Small intestine (tissue), 7 donors: ENCODE measurements at regions not wholly inside any gene's neighbourhood (a gene's known extent, or its start where the extent isn't known, plus 50 kb on each side); places are given as distances from the start of the nearest gene placed in this dataset.

Experiments used
- DNase-seq, 2 donors: peaks; one replicate each; pipeline versions ENCODE4 v3.0.0 to v3.0.0-alpha.2; 2013
- FAIRE-seq: peaks from 2 replicates; lab custom pipeline; 2012; peaks lifted over from hg19 to GRCh38; lab: Jason Lieb, UNC
- H3K27ac ChIP-seq, 3 donors: one replicate each; pipeline ENCODE4 v1.5.1; 2013; ENCODE audit warnings: low read length in 2 of 3, mild to moderate bottlenecking in 2 of 3, control low read depth in 1 of 3, inconsistent platforms in 1 of 3, low read depth in 1 of 3, moderate library complexity in 1 of 3
- H3K27me3 ChIP-seq, 3 donors: one replicate each; pipeline ENCODE4 v1.6.1; 2013; ENCODE audit warnings: low read length in 3 of 3, inconsistent platforms in 1 of 3; ENCODE audit not compliant: control insufficient read depth in 3 of 3, insufficient read depth in 3 of 3
- H3K36me3 ChIP-seq, 3 donors: one replicate each; pipeline ENCODE4 v1.6.1; 2013; ENCODE audit warnings: low read length in 3 of 3, inconsistent platforms in 1 of 3, low read depth in 1 of 3, mild to moderate bottlenecking in 1 of 3, moderate library complexity in 1 of 3; ENCODE audit not compliant: control insufficient read depth in 3 of 3, insufficient read depth in 2 of 3
- H3K4me1 ChIP-seq, 3 donors: one replicate each; pipeline ENCODE4 v1.6.1; 2013; ENCODE audit warnings: low read length in 2 of 3, inconsistent platforms in 1 of 3, low read depth in 1 of 3, mild to moderate bottlenecking in 1 of 3, moderate library complexity in 1 of 3; ENCODE audit not compliant: control insufficient read depth in 3 of 3, insufficient read depth in 2 of 3
- H3K4me3 ChIP-seq, 3 donors: one replicate each; pipeline ENCODE4 v1.5.1; 2013; ENCODE audit warnings: low read length in 3 of 3, control low read depth in 1 of 3, inconsistent platforms in 1 of 3, low read depth in 1 of 3, mild to moderate bottlenecking in 1 of 3, moderate library complexity in 1 of 3
- H3K9me3 ChIP-seq, 2 donors: one replicate each; pipeline ENCODE4 v1.6.1; 2013; ENCODE audit warnings: low read depth in 1 of 2, low read length in 1 of 2; ENCODE audit not compliant: control insufficient read depth in 2 of 2, insufficient read depth in 1 of 2
- WGBS, 3 donors: extraction: QIAGEN DNeasy Blood & Tissue Kit; methylation state at CpG; one replicate each; pipeline ENCODE4 v1.1.7; 2013; 5-methylcytosine and 5-hydroxymethylcytosine counted together
- donor health status: healthy with polysubstance abuse.
- donor health status: control.
- donor health status: control.
- donor health status: Bipolar disorder and iron deficiency.
- donor health status: healthy.

GRCh38 chr10:129364949-129365348, 102.1 kb upstream of the MGMT start:
- H3K4me3 ChIP-seq = no peak overlapping the region
- H3K27ac ChIP-seq = no peak overlapping the region
- no peaks in the 10 kb centered on the region for H3K4me1 ChIP-seq
- DNase-seq (no peak), FAIRE-seq (no peak)
- no peaks in the 10 kb centered on the region for H3K36me3 ChIP-seq
- no peaks in the 10 kb centered on the region for H3K27me3 ChIP-seq
- WGBS, 3 donors = 69 to 82% (median 76%) methylated on average over 6 of the region's 6 CpGs
- no peaks in the 10 kb centered on the region for H3K9me3 ChIP-seq

GRCh38 chr10:129365767-129366402, 101.2 kb upstream of the MGMT start:
- Histone ChIP-seq H3K4me3 (no peak overlapping the region), H3K4me1 (no peaks in the 10 kb centered on the region), H3K27ac (no peak overlapping the region), H3K27me3 (no peaks in the 10 kb centered on the region), H3K36me3 (no peaks in the 10 kb centered on the region), H3K9me3 (no peaks in the 10 kb centered on the region)
- WGBS, 3 donors = 62 to 80% (median 69%) methylated on average over 6 of the region's 6 CpGs
- DNase-seq = no peak
- no peak for FAIRE-seq

DNA sequence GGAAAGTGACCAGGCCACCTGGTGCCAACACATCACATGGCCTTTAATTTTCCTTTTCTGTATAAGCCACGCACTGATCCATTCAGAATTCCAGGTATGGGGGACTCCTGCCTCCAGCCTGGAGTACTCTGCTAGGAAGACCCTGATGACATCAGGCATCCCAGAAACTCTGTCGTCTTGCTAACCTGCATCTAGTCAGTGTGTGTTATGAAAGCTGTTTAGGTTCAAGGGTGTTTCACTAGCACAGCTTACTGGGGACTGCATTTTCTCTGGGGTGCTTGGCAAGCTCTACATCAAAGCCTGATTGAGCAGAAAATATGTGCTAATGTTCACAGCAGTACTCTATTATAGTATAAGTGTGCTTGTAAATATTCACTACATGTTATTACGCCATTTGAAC, 100.6 kb upstream of the MGMT start:
- Histone ChIP-seq H3K27me3 (no peaks in the 10 kb centered on the region), H3K9me3 (no peaks in the 10 kb centered on the region), H3K27ac (no peak overlapping the region), H3K4me3 (no peak overlapping the region), H3K36me3 (no peaks in the 10 kb centered on the region), H3K4me1 (no peaks in the 10 kb centered on the region)
- WGBS, 3 donors = 84 to 92% (median 89%) methylated on average over 3 of the region's 3 CpGs
- FAIRE-seq (no peak), DNase-seq (no peak)

DNA sequence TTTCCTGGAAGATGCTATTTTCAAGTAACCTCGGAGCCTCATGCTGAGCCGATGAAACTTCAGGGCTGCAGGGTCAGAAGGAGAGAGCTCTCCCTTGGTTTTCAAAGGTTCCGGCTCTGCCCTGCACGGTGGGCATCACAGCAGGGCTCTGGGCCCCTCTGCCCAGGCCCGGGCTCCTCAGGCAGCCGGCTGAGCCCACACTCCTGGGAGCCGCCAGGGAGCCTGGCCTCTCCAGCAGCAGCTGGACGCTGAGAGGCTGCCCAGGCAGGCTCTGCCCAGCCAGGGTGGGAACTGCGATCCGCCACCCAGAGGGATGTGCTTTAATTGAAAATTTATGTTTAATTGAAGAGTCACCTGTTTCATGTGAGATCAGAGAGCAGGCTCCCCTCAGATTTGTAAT, 97.5 kb upstream of the MGMT start:
- Histone ChIP-seq H3K4me3 (no peak overlapping the region), H3K9me3 (no peaks in the 10 kb centered on the region), H3K4me1 (no peaks in the 10 kb centered on the region), H3K27me3 (peaks cover 0 to 2% (median 0%) of the 10 kb centered on the region in 3 donors), H3K36me3 (no peaks in the 10 kb centered on the region), H3K27ac (no peak overlapping the region)
- FAIRE-seq = no peak
- DNase-seq = no peak
- WGBS, 3 donors = 72 to 81% (median 73%) methylated on average over 10 of the region's 10 CpGs

DNA sequence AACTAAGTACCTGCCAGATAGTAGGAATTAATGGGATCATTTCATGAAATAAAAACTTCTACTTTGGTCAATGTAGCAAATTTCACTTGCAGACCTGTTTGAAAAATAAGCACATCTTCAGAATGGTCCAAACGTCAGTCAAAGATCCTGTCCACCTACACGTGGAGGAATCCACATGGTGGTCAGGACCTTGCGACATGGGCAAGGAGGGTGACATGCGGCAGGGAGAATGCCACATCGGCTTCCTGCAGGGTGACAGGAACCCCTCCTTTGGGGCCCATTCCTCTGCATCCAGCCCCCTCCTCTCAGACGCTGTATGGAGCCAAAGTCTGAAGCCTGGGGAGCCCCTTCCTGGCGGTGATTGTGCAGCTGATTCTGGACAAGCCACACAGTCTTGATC, 95.5 kb upstream of the MGMT start:
- WGBS, 3 donors = 53 to 60% (median 54%) methylated on average over 7 of the region's 7 CpGs
- no peak for DNase-seq
- no peaks in the 10 kb centered on the region for H3K36me3 ChIP-seq
- H3K4me1 ChIP-seq = no peaks in the 10 kb centered on the region
- H3K27me3 ChIP-seq = peaks cover 0 to 2% (median 0%) of the 10 kb centered on the region in 3 donors
- H3K9me3 ChIP-seq = no peaks in the 10 kb centered on the region
- no peak overlapping the region for H3K4me3 ChIP-seq
- no peak for FAIRE-seq
- no peak overlapping the region for H3K27ac ChIP-seq

DNA sequence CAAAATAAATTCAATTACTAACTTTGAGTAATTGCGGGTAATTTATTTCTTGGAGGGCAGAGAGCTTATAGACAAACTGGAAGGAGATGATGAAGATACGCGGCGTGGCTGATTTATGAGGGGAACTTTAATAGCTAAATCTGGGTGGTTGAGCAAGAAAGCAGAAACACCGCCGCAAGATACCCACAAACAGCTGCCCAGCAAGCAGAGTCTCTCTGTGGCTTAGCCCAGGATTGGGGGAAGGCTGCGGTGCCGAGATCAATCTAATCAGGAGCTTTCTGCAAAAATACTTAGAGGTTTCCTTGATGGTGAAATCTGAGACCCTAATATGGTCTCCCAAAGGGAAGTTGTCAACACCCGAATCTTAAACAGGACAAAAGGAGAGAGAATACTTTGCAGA, 94.9 kb upstream of the MGMT start:
- Histone ChIP-seq H3K4me1 (no peaks in the 10 kb centered on the region), H3K27ac (no peak overlapping the region), H3K27me3 (peaks cover 0 to 2% (median 0%) of the 10 kb centered on the region in 3 donors), H3K36me3 (no peaks in the 10 kb centered on the region), H3K9me3 (no peaks in the 10 kb centered on the region), H3K4me3 (no peak overlapping the region)
- FAIRE-seq (no peak), DNase-seq (no peak)
- WGBS, 3 donors = 61 to 73% (median 70%) methylated on average over 9 of the region's 9 CpGs

DNA sequence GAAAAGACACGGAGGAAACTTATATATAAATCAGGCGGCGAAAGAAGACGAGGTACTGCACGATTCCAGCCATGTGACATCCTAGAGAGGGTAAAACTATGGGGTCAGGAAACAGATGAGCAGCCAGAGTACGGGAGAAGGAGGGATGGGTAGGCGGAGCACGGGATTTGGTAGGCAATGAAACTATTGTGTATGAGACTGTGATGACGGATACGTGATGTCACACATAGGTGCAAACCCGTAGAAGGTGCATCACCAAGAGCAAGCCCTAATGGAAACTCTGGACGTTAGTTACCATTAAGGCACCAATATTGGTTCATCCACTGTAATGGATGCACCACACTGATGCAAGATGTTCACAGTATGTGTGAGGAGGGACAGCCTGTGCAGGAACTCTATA, 93.8 kb upstream of the MGMT start:
- Histone ChIP-seq H3K9me3 (no peaks in the 10 kb centered on the region), H3K4me1 (no peaks in the 10 kb centered on the region), H3K36me3 (no peaks in the 10 kb centered on the region), H3K27me3 (peaks cover 0 to 2% (median 0%) of the 10 kb centered on the region in 3 donors), H3K27ac (no peak overlapping the region), H3K4me3 (no peak overlapping the region)
- no peak for FAIRE-seq
- 88 to 90% (median 89%) methylated on average over 12 of the region's 12 CpGs for WGBS, 3 donors
- no peak for DNase-seq

DNA sequence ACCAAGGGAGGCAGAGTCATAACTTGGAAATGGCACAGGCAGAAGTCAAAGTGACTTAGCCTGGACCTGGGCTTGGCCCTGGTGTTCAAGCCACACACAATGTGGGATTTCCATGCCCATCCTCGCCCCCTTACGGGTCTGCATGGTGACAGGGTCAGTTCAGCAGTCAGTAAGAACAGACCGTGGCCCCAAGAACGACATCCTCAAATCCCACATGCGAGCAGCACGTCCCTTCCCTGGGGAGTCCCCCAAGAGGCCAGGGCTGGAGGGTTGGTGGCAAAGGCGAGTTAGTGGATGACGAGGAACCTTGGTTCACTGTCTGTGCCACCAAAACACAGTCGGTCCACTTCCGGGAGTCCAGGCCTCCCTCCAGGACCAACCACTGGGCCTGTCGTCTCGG, 93.3 kb upstream of the MGMT start:
- Histone ChIP-seq H3K4me1 (no peaks in the 10 kb centered on the region), H3K27me3 (peaks cover 0 to 2% (median 0%) of the 10 kb centered on the region in 3 donors), H3K27ac (no peak overlapping the region), H3K4me3 (no peak overlapping the region), H3K36me3 (no peaks in the 10 kb centered on the region), H3K9me3 (no peaks in the 10 kb centered on the region)
- no peak for FAIRE-seq
- 77 to 91% (median 84%) methylated on average over 12 of the region's 12 CpGs for WGBS, 3 donors
- no peak for DNase-seq

DNA sequence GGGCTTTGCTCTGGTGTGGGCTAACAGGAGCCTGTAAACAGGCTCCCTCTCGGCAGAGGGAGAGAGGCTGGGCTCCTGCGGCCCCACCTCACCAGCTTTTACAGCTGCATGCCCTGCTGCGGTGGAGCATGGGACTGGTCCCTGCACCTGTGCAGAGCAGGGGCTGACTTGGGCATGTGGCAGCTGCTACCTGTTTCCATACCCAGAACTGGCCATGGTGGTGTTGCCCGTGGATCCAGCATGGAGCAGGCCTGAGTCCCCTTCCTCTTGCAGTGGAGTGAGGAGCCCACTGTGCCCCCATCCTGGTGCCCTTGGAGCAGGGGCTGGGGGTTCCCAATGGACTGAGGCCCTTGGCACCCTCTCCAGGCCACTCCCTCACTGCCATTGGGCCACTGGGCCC, 91.9 kb upstream of the MGMT start:
- H3K27ac ChIP-seq = no peak overlapping the region
- DNase-seq (no peak), FAIRE-seq (no peak)
- H3K27me3 ChIP-seq = peaks cover 0 to 2% (median 0%) of the 10 kb centered on the region in 3 donors
- no peak overlapping the region for H3K4me3 ChIP-seq
- no peaks in the 10 kb centered on the region for H3K4me1 ChIP-seq
- no peaks in the 10 kb centered on the region for H3K9me3 ChIP-seq
- WGBS, 3 donors = 77 to 86% (median 84%) methylated on average over 4 of the region's 4 CpGs
- H3K36me3 ChIP-seq = no peaks in the 10 kb centered on the region
